ENCODE measurements at regions not wholly inside any gene's neighbourhood (a gene's known extent, or its start where the extent isn't known, plus 50 kb on each side); places are given as distances from the start of the nearest gene placed in this dataset.

DNA sequence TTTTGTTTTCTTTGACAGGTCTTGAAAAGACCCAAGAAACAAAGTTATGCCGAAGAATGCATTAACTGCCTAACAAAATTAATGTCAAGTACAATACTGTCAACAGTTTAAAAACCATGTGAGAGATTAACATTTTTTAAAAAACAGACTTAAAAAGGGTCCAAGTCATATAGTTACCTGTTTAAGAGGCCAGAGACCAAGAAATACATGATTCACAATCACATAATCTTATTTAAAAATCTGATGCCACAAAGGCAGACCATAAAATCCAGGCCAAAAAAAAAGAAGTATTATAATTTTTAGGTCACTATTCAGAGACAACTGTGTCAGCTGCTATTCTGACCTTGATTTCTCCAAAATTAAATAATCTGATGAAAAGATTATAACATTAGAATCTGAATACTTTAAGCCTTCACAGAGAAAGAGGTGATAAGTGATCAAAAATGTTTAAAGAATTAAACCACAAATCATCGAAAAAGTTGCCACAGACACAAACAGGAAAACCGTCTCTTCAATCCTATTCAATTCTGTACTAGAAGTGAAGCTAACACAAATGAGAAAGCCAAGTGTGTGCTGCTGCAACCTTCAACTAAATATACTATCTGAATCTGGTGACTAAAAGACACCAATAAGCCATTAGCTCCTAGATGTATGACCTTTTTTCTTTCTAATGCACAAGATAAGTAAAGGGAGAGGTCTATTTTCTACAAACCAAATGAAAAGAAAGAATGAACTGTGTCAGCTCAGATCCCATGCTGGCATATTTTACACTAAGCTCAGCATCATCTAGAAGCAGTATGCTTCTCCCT is 286.0 kb downstream of the ZEB2 start:
- TF ChIP-seq POLR2AphosphoS5 (IDR thresholded peaks at IDR 0.05), result no peak
- TF ChIP-seq, protein P1, sequence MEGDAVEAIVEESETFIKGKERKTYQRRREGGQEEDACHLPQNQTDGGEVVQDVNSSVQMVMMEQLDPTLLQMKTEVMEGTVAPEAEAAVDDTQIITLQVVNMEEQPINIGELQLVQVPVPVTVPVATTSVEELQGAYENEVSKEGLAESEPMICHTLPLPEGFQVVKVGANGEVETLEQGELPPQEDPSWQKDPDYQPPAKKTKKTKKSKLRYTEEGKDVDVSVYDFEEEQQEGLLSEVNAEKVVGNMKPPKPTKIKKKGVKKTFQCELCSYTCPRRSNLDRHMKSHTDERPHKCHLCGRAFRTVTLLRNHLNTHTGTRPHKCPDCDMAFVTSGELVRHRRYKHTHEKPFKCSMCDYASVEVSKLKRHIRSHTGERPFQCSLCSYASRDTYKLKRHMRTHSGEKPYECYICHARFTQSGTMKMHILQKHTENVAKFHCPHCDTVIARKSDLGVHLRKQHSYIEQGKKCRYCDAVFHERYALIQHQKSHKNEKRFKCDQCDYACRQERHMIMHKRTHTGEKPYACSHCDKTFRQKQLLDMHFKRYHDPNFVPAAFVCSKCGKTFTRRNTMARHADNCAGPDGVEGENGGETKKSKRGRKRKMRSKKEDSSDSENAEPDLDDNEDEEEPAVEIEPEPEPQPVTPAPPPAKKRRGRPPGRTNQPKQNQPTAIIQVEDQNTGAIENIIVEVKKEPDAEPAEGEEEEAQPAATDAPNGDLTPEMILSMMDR (IDR thresholded peaks at IDR 0.05 in 8 of 11, conservative IDR thresholded peaks at IDR 0.05 in 3 of 11), result no peak
- no peak for TF ChIP-seq POLR2A (IDR thresholded peaks at IDR 0.05)

Data from spleen (tissue), 7 donors.